Colonic mucosa (tissue), 4 donors: ENCODE measurements at regions not wholly inside any gene's neighbourhood (a gene's known extent, or its start where the extent isn't known, plus 50 kb on each side); places are given as distances from the start of the nearest gene placed in this dataset.
"Not testable (repeated sequence)": the region's sequence is repeated elsewhere in the genome, so short reads cannot be mapped to it uniquely, and the experiment has no call there.

ENCODE experiments used
- DNase-seq: peaks from one replicate; pipeline ENCODE4 v3.0.0-alpha.2; 2020
- H3K27ac ChIP-seq: fragments of 200-600 bp; one replicate; pipeline ENCODE4 v1.8.0; 2021
- H3K27me3 ChIP-seq: fragments of 200-600 bp; one replicate; pipeline ENCODE4 v1.8.0; 2021
- H3K36me3 ChIP-seq: fragments of 200-600 bp; one replicate; pipeline ENCODE4 v1.8.0; 2021
- H3K4me1 ChIP-seq: fragments of 200-600 bp; one replicate; pipeline ENCODE4 v1.8.0; 2021; ENCODE audit warnings: mild to moderate bottlenecking
- H3K4me3 ChIP-seq: fragments of 200-600 bp; one replicate; pipeline ENCODE4 v1.8.0; 2021
- H3K9ac ChIP-seq, 2 donors: one replicate each; pipeline ENCODE4 v1.7.0; 2013; ENCODE audit warnings: control low read depth in 2 of 2, low read depth in 2 of 2, low read length in 2 of 2
- H3K9me3 ChIP-seq: fragments of 200-600 bp; one replicate; pipeline ENCODE4 v1.8.0; 2021
- CTCF ChIP-seq: fragments of 200-600 bp; IDR thresholded peaks from one replicate; pipeline ENCODE4 v1.8.0; 2022; ENCODE audit warnings: antibody characterized with exemption, mild to moderate bottlenecking
- intact Hi-C: fragments of 100-400 bp; cut with DNase I; formaldehyde crosslinking; loops from one replicate; pipeline ENCODE4 v1.14.1; 2022
- donor health status: healthy.
- donor health status: DM: no; HTN: no; CAD: no.
- donor health status: DM: no; HTN: no; CAD: no.

- intact Hi-C loops, result no loop called here
- no peak overlapping the region for H3K9ac ChIP-seq
- H3K9me3 ChIP-seq, result no peaks in the 10 kb centered on the region
- H3K4me1 ChIP-seq, result no peaks in the 10 kb centered on the region
- no peak for TF ChIP-seq CTCF
- DNase-seq, result no peak
- H3K4me3 ChIP-seq, result no peak overlapping the region
- no peaks in the 10 kb centered on the region for H3K27me3 ChIP-seq
- no peak overlapping the region for H3K27ac ChIP-seq
- H3K36me3 ChIP-seq, result no peaks in the 10 kb centered on the region
Observed at GRCh38 chr2:134031539-134031938, 222.3 kb upstream of the MGAT5 start.

GRCh38 chr2:134035605-134036370 lies 218.1 kb upstream of the MGAT5 start:
- intact Hi-C loops, result no loop called here
- Histone ChIP-seq H3K27me3 (no peaks in the 10 kb centered on the region), H3K9ac (no peak overlapping the region), H3K9me3 (no peaks in the 10 kb centered on the region), H3K36me3 (no peaks in the 10 kb centered on the region), H3K27ac (no peak overlapping the region), H3K4me3 (no peak overlapping the region), H3K4me1 (no peaks in the 10 kb centered on the region)
- no peak for TF ChIP-seq CTCF
- no peak for DNase-seq

- TF ChIP-seq CTCF, result no peak
- no peak overlapping the region for H3K9ac ChIP-seq
- no peak overlapping the region for H3K27ac ChIP-seq
- no peak for DNase-seq
- no peaks in the 10 kb centered on the region for H3K9me3 ChIP-seq
- intact Hi-C loops, result no loop called here
- H3K36me3 ChIP-seq, result no peaks in the 10 kb centered on the region
- no peaks in the 10 kb centered on the region for H3K27me3 ChIP-seq
- H3K4me1 ChIP-seq, result no peaks in the 10 kb centered on the region
- no peak overlapping the region for H3K4me3 ChIP-seq
Observed at GRCh38 chr2:134039912-134040581, 213.8 kb upstream of the MGAT5 start.

GRCh38 chr2:134040626-134041172 lies 213.2 kb upstream of the MGAT5 start:
- H3K4me3 ChIP-seq, H3K9me3 ChIP-seq, H3K4me1 ChIP-seq, H3K9ac ChIP-seq, H3K27me3 ChIP-seq, H3K27ac ChIP-seq, H3K36me3 ChIP-seq, DNase-seq, intact Hi-C loops: not testable (repeated sequence)

GRCh38 chr2:134041877-134042276 lies 212.0 kb upstream of the MGAT5 start:
- no peaks in the 10 kb centered on the region for H3K36me3 ChIP-seq
- H3K27me3 ChIP-seq, result no peaks in the 10 kb centered on the region
- no peak for DNase-seq
- no peaks in the 10 kb centered on the region for H3K9me3 ChIP-seq
- no peak overlapping the region for H3K4me3 ChIP-seq
- no peak overlapping the region for H3K27ac ChIP-seq
- intact Hi-C loops, result no loop called here
- no peak for TF ChIP-seq CTCF
- no peaks in the 10 kb centered on the region for H3K4me1 ChIP-seq
- H3K9ac ChIP-seq, result no peak overlapping the region

- H3K9ac ChIP-seq, H3K4me1 ChIP-seq, H3K27me3 ChIP-seq, H3K27ac ChIP-seq, intact Hi-C loops, H3K4me3 ChIP-seq, DNase-seq, H3K36me3 ChIP-seq, H3K9me3 ChIP-seq: not testable (repeated sequence)
Observed at GRCh38 chr2:134043028-134043427, 210.8 kb upstream of the MGAT5 start.
